ENCODE measurements at regions not wholly inside any gene's neighbourhood (a gene's known extent, or its start where the extent isn't known, plus 50 kb on each side); places are given as distances from the start of the nearest gene placed in this dataset.

DNA sequence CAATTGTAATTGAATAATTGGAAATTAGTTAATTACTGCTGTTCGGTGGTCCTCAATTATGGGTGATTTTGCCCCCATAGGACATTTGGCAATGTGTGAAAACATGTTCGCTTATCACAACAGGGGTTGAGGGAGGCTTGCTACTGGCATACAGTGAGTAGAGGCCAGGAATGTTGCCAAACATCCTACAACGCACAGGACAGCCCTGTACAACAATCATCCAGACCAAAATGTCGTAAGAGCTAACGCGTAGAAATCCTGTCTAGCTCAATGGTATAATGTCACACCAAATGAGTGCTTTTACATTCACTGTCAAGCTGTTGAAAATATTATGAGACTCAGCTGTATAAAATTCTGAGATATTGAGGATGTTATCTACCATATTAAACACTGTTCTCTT, 464.4 kb upstream of the TUSC1 start:
- Histone ChIP-seq H3K27ac (no peak overlapping the region), H3K9me3 (no peaks in the 10 kb centered on the region), H3K27me3 (no peaks in the 10 kb centered on the region), H3K36me3 (no peaks in the 10 kb centered on the region), H3K4me3 (no peak overlapping the region), H3K4me1 (no peaks in the 10 kb centered on the region)
- TF ChIP-seq CTCF (IDR thresholded peaks at IDR 0.05): no peak
- no peak for TF ChIP-seq POLR2A (IDR thresholded peaks at IDR 0.05)
- no peak for DNase-seq
- intact Hi-C loops (cut with DNase I): no loop called here
- 88 to 89% methylated on average over 6 of the region's 6 CpGs for WGBS, 2 donors

DNA sequence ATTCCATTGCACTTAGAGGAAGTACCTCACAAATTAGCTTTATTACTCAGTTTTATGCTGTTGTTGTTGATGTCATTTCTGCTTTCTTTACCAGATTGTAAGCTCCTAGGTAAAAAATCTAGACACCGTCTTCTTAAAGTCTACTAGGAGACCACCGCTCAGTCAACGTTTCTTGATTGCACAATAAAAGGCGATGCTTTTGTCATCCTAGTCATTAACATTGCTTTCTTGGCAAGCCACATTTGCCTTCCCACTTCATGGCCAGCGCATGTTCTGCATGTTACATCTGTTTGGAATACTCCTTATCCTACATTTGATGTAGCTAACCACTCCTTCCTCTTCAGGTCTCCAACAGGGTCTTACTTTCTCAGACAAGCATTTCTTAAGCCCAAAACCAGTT, 464.0 kb upstream of the TUSC1 start:
- no peak for DNase-seq
- Histone ChIP-seq H3K9me3 (no peaks in the 10 kb centered on the region), H3K4me3 (no peak overlapping the region), H3K36me3 (no peaks in the 10 kb centered on the region), H3K27ac (no peak overlapping the region), H3K4me1 (no peaks in the 10 kb centered on the region), H3K27me3 (no peaks in the 10 kb centered on the region)
- WGBS, 2 donors: 82 to 86% methylated on average over 5 of the region's 5 CpGs
- TF ChIP-seq CTCF (IDR thresholded peaks at IDR 0.05) (no peak), POLR2A (IDR thresholded peaks at IDR 0.05) (no peak)
- intact Hi-C loops (cut with DNase I): no loop called here

GRCh38 chr9:26133537-26133936, 455.3 kb upstream of the TUSC1 start:
- H3K27ac ChIP-seq: no peak overlapping the region
- no peaks in the 10 kb centered on the region for H3K36me3 ChIP-seq
- no peaks in the 10 kb centered on the region for H3K4me1 ChIP-seq
- intact Hi-C loops (cut with DNase I): no loop called here
- no peak for TF ChIP-seq POLR2A (IDR thresholded peaks at IDR 0.05)
- WGBS, 2 donors: 42 to 44% methylated on average over 1 of the region's 1 CpG
- H3K9me3 ChIP-seq: no peaks in the 10 kb centered on the region
- no peak for DNase-seq
- no peaks in the 10 kb centered on the region for H3K27me3 ChIP-seq
- H3K4me3 ChIP-seq: no peak overlapping the region

GRCh38 chr9:26132746-26133312, 454.6 kb upstream of the TUSC1 start:
- H3K36me3 ChIP-seq: no peaks in the 10 kb centered on the region
- H3K9me3 ChIP-seq: no peaks in the 10 kb centered on the region
- intact Hi-C loops (cut with DNase I): no loop called here
- DNase-seq: no peak
- no peak overlapping the region for H3K27ac ChIP-seq
- H3K4me3 ChIP-seq: no peak overlapping the region
- no peaks in the 10 kb centered on the region for H3K27me3 ChIP-seq
- WGBS, 2 donors: 71 to 76% methylated on average over 4 of the region's 4 CpGs
- no peaks in the 10 kb centered on the region for H3K4me1 ChIP-seq
- TF ChIP-seq CTCF (IDR thresholded peaks at IDR 0.05): no peak
- TF ChIP-seq POLR2A (IDR thresholded peaks at IDR 0.05): no peak

- 65 to 88% methylated on average over 1 of the region's 1 CpG for WGBS, 2 donors
- no peak overlapping the region for H3K27ac ChIP-seq
- intact Hi-C loops (cut with DNase I): no loop called here
These were observed 453.6 kb upstream of the TUSC1 start for GRCh38 chr9:26131886-26132285.

More at GRCh38 chr9:26131886-26132285, 453.6 kb upstream of the TUSC1 start:
- no peak for DNase-seq
- no peaks in the 10 kb centered on the region for H3K27me3 ChIP-seq
- H3K9me3 ChIP-seq: no peaks in the 10 kb centered on the region
- no peaks in the 10 kb centered on the region for H3K4me1 ChIP-seq
- TF ChIP-seq POLR2A (IDR thresholded peaks at IDR 0.05): no peak
- no peak for TF ChIP-seq CTCF (IDR thresholded peaks at IDR 0.05)
- H3K4me3 ChIP-seq: no peak overlapping the region
- H3K36me3 ChIP-seq: no peaks in the 10 kb centered on the region
